ENCODE measurements at regions not wholly inside any gene's neighbourhood (a gene's known extent, or its start where the extent isn't known, plus 50 kb on each side); places are given as distances from the start of the nearest gene placed in this dataset.
"Not testable (repeated sequence)": the region's sequence is repeated elsewhere in the genome, so short reads cannot be mapped to it uniquely, and the experiment has no call there.

DNA sequence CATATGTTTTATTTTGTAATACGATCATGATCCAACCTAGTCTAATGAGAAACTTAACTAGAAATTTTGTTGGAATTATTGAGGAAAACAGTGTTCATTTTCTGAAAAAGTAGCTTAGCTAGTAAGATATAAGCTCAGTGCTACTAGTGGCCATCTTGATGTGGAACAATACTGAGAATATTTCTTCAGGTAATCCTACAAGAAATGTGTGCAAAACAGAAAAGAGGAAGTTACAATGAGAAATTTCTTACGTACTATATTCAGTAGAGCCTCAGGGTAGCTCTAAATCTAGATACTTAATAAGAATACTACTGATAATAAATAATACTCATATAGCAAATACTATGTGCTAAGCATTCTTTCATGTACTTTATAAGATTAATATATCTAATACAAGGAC is 114.8 kb downstream of the SYT15B start:
- not testable (repeated sequence) for H3K4me3 ChIP-seq (replicated peaks; ENCODE audit: low read depth, low read length); DNase-seq (ENCODE audit: extremely low read depth, low read depth)

DNA sequence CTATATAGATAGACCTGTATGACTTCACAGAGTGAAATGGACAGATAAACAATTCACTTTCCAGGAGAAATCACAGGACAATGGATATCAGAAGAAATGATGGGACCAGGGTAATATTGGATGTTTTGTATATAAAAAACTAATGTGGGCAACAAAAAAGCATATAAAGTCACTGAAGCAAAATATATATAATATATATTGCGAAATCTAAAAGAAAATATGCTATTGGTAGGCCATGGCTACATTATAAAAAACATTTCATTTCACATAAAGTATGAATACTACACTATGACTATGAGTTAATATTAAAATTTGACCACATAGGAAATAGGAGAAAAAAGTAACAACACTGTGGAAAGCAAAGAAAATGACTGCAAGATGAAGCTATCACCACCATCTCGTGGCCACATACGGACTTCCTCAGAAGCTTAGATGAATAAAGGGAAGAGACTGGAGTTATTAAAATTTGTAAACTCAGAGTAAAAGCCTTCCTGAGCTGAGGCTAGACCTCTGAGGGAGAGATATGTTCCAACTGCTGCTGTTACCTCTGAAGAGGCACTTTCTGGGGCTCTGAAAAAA is 115.8 kb downstream of the SYT15B start:
- not testable (repeated sequence) for H3K4me3 ChIP-seq (replicated peaks; ENCODE audit: low read depth, low read length); DNase-seq (ENCODE audit: extremely low read depth, low read depth)

DNA sequence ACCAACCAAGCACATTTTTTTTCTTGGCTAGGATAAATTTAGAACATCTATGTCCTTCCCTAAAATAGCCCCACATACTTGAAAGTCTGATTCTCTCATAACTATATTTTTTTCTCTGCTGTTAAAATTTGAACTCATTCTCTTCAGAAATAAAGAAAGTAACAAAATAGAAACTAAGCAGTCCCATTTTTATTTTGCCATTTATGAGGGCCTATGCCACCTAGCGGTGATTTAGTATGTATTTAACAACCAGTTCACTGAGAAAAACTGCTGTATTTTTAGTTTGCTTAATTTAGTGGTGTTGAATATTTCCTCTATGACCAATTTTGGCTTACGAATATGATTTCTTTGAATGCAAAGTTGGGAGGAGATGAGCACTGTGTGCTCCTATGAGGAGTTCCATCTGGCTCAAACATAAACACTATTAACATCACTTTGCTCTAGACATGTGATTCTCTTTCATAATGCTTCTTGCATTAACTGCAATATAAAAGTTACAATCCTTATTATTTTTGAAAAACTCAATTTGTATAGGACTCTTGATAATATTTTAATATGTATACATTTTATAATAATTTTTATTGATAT is 116.6 kb downstream of the SYT15B start:
- DNase-seq (ENCODE audit: extremely low read depth, low read depth); H3K4me3 ChIP-seq (replicated peaks; ENCODE audit: low read depth, low read length): not testable (repeated sequence)
- TF ChIP-seq, protein P1, sequence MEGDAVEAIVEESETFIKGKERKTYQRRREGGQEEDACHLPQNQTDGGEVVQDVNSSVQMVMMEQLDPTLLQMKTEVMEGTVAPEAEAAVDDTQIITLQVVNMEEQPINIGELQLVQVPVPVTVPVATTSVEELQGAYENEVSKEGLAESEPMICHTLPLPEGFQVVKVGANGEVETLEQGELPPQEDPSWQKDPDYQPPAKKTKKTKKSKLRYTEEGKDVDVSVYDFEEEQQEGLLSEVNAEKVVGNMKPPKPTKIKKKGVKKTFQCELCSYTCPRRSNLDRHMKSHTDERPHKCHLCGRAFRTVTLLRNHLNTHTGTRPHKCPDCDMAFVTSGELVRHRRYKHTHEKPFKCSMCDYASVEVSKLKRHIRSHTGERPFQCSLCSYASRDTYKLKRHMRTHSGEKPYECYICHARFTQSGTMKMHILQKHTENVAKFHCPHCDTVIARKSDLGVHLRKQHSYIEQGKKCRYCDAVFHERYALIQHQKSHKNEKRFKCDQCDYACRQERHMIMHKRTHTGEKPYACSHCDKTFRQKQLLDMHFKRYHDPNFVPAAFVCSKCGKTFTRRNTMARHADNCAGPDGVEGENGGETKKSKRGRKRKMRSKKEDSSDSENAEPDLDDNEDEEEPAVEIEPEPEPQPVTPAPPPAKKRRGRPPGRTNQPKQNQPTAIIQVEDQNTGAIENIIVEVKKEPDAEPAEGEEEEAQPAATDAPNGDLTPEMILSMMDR (IDR thresholded peaks at IDR 0.05; ENCODE audit: low read depth, low read length, missing control alignments), result peak; percentile 12

DNA sequence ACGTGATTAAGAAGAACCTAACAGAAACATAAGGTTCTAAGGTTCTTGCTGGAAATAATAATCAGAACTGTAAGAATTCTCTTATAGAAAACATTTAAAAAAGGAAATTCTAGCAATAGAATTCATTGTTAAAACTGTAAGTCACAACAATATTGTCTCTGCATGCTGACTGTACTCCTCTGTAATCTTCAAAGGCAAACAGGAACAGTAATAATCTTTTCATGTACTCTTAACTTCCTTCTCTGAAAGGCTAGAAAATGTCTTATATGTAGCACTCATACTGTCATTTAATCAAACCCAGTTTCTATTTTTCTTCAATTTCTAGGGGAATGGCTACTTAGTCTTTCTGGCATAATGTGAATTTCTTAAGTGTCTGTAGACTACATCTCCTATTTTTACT is 103.5 kb upstream of the AGAP9 start:
- DNase-seq (ENCODE audit: extremely low read depth, low read depth); H3K4me3 ChIP-seq (replicated peaks; ENCODE audit: low read depth, low read length): not testable (repeated sequence)

DNA sequence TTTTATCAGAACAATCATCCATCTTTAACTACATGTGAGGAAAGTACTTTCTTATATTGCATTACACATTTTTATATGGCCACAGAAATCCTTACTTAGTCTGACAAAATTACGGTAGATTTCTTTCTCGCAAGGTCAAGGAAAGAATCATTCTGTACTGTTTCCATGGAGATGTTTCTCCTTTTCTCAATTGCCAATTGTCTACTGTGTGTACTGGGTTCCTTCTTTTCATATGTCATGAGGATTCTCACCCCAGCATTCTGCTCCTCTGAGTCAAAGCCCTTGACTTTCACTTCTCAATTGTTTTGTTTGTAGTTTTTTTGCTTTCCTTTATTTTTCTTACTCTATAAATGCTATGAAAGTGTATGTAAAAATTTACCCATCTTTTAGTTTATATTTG is 99.3 kb upstream of the AGAP9 start:
- DNase-seq (ENCODE audit: extremely low read depth, low read depth), result not testable (repeated sequence)

DNA sequence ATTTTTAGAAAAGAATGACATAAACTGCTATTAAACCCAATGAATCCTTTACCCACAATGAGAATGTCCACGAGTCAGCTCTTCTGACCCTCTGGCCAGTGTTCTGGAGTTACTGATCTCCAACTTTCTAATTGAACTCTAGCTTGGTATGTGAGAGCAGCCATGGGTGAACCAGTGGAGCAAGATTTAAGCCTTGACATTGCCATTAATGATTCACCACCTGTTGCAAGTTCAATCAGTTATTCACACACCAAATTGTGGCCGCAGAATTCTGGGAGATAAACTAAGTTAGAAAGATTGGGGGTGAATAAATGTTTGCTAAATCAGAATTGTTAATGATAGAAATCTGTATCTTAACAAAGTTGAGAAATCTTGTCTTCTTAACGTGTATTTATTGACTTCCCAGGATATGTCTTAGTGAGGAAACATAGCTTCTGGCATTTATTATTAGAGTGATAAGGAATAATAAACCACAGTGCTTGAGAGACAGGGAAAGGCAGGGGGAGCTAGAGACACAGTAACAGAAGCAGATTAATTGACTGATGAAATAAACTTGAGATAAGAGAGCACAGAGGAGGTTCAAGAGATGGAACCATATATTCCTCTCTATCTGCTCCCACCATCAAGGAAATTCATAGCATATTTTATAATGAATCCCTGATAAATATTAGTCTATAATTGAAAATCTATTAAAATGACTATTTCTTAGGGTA is 96.0 kb upstream of the AGAP9 start:
- DNase-seq (ENCODE audit: extremely low read depth, low read depth); H3K4me3 ChIP-seq (replicated peaks; ENCODE audit: low read depth, low read length): not testable (repeated sequence)

More for the DNA sequence above, 99.3 kb upstream of the AGAP9 start:
- H3K4me3 ChIP-seq (replicated peaks; ENCODE audit: low read depth, low read length), result not testable (repeated sequence)

DNA sequence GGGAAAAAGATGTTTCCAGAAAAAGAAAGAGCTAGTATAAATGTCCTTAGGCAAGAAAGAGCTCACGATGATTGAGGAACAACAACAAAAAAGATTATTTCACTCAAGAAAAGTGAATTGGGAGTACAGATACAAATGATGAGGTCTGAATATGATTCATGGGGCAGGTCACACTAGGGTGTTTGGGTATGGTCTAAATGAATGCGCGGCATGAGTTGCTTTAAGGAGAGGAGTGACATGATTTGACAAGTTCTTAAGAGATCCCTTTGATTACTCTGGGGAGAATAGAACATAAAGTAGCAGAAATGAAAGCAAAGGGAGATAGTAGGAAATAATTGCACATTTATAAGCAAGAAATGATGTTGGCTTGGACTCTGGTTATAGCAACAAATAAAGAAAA is 85.9 kb upstream of the AGAP9 start:
- not testable (repeated sequence) for H3K4me3 ChIP-seq (replicated peaks; ENCODE audit: low read depth, low read length); DNase-seq (ENCODE audit: extremely low read depth, low read depth)

DNA sequence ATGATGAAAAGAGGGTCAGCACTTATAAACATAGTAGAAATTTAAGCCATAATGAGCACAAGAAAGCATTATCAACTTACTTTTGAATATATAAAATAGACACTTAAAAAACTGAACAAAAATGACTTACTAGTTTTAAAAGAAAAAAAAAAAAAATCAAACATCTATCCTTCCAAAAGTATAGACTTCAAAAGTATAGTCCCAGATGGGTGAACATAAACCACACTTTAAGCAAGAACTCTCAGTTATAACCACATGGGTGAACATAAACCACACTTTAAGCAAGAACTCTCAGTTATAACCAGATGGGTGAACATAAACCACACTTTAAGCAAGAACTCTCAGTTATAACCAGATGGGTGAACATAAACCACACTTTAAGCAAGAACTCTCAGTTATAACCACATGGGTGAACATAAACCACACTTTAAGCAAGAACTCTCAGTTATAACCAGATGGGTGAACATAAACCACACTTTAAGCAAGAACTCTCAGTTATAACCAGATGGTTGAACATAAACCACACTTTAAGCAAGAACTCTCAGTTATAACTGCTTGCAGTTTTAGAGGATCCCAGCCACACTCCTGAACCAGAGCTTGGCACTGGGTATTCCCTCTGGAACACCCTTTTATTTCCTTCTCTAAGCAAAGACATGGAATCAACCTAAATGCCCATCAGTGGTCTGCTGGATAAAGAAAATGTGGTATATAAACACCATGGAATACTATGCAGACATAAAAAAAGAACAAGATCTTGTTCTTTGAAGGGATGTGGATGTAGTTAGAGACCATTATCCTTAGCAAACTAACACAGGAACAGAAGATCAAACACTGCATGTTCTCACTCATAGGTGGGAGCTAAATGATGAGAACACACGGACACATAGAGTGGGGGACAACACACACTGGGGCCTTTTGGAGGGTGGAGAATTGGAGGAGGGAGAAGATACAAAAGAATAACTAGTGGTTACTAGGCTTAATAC is 82.6 kb upstream of the AGAP9 start:
- DNase-seq (ENCODE audit: extremely low read depth, low read depth); H3K4me3 ChIP-seq (replicated peaks; ENCODE audit: low read depth, low read length): not testable (repeated sequence)

DNA sequence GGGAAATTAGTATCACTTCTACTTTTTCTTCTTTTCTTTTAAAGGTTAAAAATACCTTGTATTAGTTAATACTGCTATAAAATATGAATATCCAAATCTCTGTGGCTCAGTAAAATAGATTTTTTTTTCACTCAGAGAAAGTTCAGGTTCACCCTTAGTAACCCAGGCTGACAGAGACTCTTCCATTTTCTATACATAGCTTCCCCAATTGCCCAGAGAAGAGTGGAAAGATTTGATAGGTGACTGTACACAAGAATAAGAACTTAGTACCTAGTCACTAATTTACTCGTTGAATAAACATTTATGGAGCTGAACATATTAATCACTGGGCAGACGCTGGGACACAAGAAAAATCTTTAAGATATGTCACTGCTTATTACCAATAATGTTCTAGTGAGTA is 77.2 kb upstream of the AGAP9 start:
- DNase-seq (ENCODE audit: extremely low read depth, low read depth); H3K4me3 ChIP-seq (replicated peaks; ENCODE audit: low read depth, low read length): not testable (repeated sequence)

DNA sequence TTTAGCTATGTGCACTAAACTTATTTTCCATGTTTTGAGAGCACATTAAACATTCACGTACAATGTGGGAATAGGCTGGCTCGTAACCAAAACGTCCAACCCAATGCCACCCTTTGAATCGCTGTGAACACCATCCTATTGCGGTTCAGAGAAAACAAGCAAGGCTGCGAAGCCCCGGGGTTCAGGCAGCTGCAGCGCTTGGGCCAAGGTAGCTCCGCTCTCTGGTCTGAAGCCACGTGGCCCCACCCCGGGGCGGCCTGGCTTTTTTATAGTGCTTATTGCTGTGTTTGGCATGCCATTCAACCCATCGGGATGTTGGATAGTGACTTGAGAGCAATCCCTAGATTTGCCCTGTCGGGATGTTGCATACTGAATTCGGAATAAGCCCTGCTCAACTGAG is 76.7 kb upstream of the AGAP9 start:
- not testable (repeated sequence) for DNase-seq (ENCODE audit: extremely low read depth, low read depth); H3K4me3 ChIP-seq (replicated peaks; ENCODE audit: low read depth, low read length)

DNA sequence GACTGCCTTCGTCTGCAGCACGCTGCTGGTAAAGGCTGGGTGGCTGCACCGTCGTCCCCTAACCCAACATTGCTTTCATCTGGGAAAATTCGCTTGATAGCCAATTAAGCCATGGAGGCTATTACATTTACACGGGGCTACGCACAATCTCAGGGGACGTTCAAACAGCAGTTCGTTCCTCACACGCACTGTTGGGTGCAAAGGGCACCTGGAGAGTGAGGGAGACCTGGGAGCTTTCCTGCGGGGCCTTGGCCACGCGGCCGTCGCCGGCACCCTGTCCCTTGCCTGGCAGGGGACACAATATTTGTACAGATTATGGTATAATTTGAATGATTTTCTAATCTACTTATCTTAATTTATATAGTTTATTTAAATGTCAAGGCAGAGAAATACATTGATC is 76.2 kb upstream of the AGAP9 start:
- DNase-seq (ENCODE audit: extremely low read depth, low read depth); H3K4me3 ChIP-seq (replicated peaks; ENCODE audit: low read depth, low read length): not testable (repeated sequence)

DNA sequence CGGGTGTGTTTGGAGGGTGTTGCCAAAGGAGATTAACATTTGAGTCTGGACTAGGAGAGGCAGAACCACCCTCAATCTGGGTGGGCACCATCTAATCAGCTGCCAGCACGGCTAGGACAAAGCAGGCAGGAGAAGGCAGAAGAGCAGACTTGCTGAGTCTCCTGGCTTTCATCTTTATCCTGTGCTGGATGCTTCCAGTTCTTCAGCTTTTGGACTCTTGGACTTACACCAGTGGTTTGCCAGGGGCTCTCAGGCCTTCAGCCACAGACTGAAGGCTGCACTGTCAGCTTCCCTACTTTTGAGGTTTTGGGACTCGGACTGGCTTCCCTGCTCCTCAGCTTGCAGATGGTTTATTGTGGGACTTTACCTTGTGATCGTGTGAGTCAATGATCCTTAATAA is 70.4 kb upstream of the AGAP9 start:
- H3K4me3 ChIP-seq (replicated peaks; ENCODE audit: low read depth, low read length); DNase-seq (ENCODE audit: extremely low read depth, low read depth): not testable (repeated sequence)

DNA sequence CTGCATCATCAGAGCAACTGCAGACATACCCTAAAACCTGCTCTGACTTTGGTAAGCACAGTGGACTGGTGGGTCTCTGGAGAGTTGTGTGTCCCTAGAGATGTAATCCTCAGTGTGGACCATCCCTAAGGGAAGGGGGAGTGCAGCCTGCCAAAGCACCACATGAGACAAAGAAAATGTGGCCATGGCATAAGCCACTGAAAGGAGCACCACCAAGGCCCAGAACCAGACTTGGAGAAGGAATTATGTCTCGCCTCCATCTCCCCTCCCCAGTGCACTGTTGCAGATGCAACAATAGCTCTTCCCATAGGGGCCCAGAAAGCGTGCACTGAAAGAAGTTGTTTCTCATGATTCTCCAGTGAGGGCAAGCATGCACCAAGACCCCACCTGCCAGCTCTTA is 69.7 kb upstream of the AGAP9 start:
- H3K4me3 ChIP-seq (replicated peaks; ENCODE audit: low read depth, low read length); DNase-seq (ENCODE audit: extremely low read depth, low read depth): not testable (repeated sequence)

DNA sequence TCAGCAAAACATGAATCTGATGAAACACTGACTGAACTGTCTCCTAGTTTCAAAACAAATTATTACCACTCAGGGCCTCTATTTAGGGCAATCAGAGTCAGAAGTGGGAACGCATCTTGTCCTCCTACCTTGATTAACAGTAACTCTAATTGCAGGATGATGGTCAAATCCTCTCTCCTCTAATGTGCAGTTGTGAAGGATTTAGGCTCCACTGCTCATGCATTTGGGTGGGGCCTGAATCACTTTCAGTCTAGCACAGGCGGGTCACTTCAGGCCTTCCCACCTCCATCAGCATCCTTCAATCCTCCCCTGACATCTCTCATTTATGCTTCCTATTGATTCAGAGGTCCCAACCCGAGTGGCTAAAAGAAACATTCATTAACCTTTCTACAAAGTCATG is 67.5 kb upstream of the AGAP9 start:
- not testable (repeated sequence) for H3K4me3 ChIP-seq (replicated peaks; ENCODE audit: low read depth, low read length); DNase-seq (ENCODE audit: extremely low read depth, low read depth)

DNA sequence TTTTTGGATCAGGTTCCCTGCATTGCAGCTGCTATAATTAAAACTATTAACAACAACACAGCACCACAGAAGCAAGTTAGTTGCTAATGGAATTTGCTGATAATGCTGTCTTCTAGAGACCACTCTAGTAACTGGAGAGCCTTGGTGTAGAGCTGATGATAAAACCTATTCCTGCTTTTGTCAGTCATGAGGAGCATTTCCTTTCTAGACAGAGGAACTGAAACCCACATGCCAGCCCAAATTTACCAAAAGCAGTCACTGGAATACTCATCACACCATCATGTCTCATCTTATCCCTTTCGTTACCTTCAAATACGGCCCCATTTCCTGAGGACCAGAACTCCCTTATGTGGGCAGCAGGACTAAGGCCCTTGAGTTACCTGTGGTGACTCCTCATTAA is 67.1 kb upstream of the AGAP9 start:
- H3K4me3 ChIP-seq (replicated peaks; ENCODE audit: low read depth, low read length); DNase-seq (ENCODE audit: extremely low read depth, low read depth): not testable (repeated sequence)

DNA sequence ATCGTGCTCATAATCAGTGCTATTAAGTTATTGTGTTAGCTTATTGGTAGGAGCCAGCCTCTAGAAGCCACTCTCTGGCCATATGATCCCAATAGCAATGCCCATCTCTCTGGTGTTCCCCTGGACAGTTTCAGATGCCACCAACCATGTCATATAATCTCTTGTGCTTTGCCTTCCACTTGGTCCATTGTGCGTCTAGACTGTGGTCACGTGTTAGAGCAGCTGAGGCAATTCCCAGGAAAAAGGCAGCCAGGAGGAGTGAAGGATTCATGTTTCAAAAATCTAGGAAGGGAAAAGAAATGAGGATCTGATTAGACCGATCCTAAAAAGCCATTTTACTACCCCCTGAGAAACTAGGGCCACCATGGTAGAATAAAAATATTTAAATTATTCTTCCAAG is 58.6 kb upstream of the AGAP9 start:
- not testable (repeated sequence) for H3K4me3 ChIP-seq (replicated peaks; ENCODE audit: low read depth, low read length); DNase-seq (ENCODE audit: extremely low read depth, low read depth)

DNA sequence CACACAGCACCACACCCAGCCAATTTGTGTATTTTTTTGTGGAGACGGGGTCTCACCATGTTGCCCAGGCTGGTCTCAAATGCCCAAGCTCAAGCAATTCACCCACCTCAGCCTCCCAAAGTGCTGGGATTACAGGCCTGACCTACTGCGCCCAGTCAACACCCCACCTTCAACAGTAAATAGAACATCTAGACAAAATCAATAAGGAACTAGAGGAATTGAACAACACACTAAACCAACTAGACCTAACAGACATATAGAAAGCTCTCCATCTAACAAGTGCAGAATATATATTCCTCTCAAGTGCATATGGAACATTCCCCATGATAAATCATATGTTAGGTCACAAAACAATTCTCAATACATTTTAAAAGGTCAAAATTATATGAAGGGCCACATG is 56.6 kb upstream of the AGAP9 start:
- not testable (repeated sequence) for DNase-seq (ENCODE audit: extremely low read depth, low read depth); H3K4me3 ChIP-seq (replicated peaks; ENCODE audit: low read depth, low read length)

Data from HFF-Myc (cell line).